ENCODE measurements at regions not wholly inside any gene's neighbourhood (a gene's known extent, or its start where the extent isn't known, plus 50 kb on each side); places are given as distances from the start of the nearest gene placed in this dataset.
"Not testable (repeated sequence)": the region's sequence is repeated elsewhere in the genome, so short reads cannot be mapped to it uniquely, and the experiment has no call there.

DNA sequence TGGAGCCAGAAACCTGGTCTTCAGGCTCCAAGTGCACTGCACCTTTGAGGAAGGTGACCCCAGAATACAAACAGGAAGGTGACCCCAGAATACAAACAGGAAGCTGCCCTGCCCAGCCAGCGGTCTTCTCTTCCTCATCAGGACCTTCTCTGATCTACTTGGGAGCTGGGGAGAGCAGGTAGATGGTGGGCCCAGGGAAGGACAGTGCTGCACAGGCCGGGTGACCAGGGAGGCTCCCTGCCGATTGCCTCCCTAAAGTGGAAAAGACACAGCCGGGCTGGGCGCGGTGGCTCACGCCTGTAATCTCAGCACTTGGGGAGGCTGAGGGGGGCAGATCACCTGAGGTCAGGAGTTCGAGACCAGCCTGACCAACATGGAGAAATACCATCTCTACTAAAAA is 151.8 kb upstream of the CHST15 start:
- DNase-seq (ENCODE audit: low read depth): no peak
- TF ChIP-seq, protein P1, sequence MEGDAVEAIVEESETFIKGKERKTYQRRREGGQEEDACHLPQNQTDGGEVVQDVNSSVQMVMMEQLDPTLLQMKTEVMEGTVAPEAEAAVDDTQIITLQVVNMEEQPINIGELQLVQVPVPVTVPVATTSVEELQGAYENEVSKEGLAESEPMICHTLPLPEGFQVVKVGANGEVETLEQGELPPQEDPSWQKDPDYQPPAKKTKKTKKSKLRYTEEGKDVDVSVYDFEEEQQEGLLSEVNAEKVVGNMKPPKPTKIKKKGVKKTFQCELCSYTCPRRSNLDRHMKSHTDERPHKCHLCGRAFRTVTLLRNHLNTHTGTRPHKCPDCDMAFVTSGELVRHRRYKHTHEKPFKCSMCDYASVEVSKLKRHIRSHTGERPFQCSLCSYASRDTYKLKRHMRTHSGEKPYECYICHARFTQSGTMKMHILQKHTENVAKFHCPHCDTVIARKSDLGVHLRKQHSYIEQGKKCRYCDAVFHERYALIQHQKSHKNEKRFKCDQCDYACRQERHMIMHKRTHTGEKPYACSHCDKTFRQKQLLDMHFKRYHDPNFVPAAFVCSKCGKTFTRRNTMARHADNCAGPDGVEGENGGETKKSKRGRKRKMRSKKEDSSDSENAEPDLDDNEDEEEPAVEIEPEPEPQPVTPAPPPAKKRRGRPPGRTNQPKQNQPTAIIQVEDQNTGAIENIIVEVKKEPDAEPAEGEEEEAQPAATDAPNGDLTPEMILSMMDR (conservative IDR thresholded peaks at IDR 0.05; ENCODE audit: low read depth, low read length): no peak
- no peak overlapping the region for H3K4me3 ChIP-seq (ENCODE audit: low read depth, low read length)

DNA sequence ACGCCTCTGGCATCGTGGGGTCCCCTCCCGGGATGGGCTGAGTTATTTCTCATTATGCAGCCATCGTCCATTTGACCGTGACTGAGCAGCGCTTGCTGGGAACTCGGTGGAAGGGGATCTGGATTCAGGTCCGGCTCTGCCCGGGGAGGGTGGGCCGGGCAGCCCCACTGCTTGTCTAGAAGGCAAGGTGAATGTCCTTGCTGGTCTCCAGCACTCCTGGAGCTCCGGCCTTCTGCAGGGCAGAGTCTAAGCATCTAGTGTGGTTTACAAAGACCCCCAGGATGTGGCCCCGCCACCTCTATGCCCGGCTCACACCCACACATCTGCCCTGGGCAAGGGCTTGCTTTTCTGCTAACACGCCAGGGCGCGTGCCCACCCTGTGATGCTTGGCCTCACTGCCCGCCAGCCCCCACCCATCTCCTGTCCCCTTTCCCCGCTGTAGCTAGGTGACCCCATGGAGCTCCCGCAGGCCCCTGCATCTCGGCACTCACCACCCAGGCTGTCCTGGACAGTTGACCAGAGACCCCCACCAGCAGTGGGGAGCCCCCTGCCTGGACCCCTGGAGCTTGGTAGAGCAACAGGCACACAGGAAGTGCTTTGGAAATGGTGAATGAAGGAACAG is 151.0 kb upstream of the CHST15 start:
- DNase-seq (ENCODE audit: low read depth): no peak
- no peak overlapping the region for H3K4me3 ChIP-seq (ENCODE audit: low read depth, low read length)
- TF ChIP-seq, protein P1 (conservative IDR thresholded peaks at IDR 0.05; ENCODE audit: low read depth, low read length): no peak

DNA sequence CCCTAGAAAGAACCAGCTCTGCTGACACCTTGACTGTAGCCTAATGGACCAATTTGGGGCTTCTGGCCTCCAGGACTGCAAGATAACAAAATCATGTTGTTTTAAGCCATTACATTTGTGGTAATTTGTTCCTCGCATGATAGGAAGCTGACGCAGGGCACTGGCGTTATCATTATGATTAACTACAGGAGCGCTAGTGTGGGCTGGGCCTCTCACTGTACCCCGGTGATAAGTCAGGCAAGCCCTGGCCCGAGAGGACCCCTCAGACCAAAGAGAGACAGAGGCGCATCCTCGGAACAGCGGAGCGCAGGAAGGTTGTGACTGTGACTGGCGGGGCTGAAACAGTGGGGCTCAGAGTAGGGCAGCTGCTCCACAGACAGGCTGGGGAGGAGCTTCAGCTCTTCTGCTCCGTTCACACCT is 150.3 kb upstream of the CHST15 start:
- H3K4me3 ChIP-seq (ENCODE audit: low read depth, low read length): no peak overlapping the region
- no peak for DNase-seq (ENCODE audit: low read depth)
- TF ChIP-seq, protein P1 (conservative IDR thresholded peaks at IDR 0.05; ENCODE audit: low read depth, low read length): no peak

DNA sequence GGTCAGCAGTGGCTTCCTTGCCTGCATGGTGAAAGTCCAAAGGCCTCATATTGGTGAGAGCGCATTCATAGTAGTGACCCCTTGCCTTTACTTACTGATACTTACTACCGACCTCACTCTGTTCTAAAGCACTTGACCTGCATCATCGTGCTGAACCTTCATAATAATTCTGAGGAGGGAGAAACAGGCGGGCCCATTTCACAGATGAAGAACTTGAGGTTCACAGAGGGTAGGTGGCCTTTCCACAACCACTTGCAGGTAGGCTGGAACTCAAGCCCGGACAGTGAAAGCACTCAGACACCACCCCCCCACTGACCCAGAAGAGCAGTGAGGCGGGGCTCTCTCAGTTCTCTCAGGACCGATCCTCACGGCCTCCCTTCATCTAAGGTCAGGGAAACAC is 149.4 kb upstream of the CHST15 start:
- TF ChIP-seq, protein P1 (conservative IDR thresholded peaks at IDR 0.05; ENCODE audit: low read depth, low read length): no peak
- H3K4me3 ChIP-seq (ENCODE audit: low read depth, low read length): no peak overlapping the region
- DNase-seq (ENCODE audit: low read depth): no peak

DNA sequence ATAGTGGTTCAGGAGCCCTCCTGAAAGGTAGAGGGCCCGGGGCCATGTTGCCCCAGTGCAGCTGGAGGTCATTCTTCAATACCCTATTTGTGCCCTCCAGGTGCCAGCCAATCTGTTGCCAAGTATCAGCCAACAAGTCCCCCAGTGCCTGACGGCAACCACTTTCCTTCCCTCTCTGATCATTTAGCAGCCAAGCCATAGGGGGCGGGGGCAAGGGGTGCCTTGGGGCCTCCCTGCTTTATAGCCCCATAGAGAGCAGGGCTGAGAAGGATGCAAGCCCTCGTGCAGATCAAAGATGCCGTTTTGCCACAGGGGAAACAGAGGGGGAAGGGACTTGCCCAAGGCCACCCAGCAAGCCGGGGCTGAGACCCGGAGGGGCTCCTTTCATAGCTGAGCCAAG is 149.0 kb upstream of the CHST15 start:
- no peak overlapping the region for H3K4me3 ChIP-seq (ENCODE audit: low read depth, low read length)
- TF ChIP-seq, protein P1 (conservative IDR thresholded peaks at IDR 0.05; ENCODE audit: low read depth, low read length): no peak
- DNase-seq (ENCODE audit: low read depth): no peak

DNA sequence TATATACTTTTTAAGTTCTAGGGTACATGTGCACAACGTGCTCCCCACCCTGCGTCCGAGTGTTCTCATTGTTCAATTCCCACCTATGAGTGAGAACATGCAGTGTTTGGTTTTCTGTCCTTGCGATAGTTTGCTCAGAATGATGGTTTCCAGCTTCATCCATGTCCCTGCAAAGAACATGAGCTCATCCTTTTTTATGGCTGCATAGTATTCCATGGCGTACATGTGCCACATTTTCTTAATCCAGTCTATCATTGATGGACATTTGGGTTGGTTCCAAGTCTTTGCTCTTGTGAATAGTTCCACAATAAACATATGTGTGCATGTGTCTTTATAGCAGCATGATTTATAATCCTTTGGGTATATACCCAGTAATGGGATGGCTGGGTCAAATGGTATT is 148.1 kb upstream of the CHST15 start:
- not testable (repeated sequence) for H3K4me3 ChIP-seq (ENCODE audit: low read depth, low read length); DNase-seq (ENCODE audit: low read depth)

DNA sequence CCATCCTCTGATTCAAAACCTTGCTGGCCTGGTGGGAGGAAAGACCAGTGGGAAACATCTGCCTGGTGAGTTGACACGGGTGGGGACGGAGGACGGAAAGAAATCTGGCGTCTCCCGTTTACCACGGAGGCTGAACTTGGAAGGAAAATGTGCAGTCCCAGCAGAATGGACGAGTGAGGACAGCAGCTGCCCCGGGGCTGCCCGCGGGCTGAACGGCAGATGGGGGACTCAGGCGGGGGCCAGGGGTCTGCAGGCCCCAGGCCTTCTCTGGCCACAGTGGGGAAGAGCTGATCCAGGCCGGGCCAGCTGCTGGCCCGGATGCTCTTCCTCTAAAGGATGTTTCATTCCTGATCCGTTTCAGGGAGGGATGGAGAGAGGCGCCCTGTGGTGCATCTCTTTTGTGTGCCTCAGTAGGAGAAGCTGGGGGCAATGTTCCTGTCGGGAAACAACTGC is 147.5 kb upstream of the CHST15 start:
- TF ChIP-seq, protein P1 (conservative IDR thresholded peaks at IDR 0.05; ENCODE audit: low read depth, low read length): no peak
- DNase-seq (ENCODE audit: low read depth): no peak
- no peak overlapping the region for H3K4me3 ChIP-seq (ENCODE audit: low read depth, low read length)

All from choroid plexus epithelial cell (primary cell).